SKM-1 treated with dmso at 0.1 percent for 144 hours (cell line): ENCODE measurements at regions not wholly inside any gene's neighbourhood (a gene's known extent, or its start where the extent isn't known, plus 50 kb on each side); places are given as distances from the start of the nearest gene placed in this dataset.
"Not testable (repeated sequence)": the region's sequence is repeated elsewhere in the genome, so short reads cannot be mapped to it uniquely, and the experiment has no call there.

Experiments
- DNase-seq: peaks from one replicate; lab custom pipeline; 2025; ENCODE audit not compliant: unreplicated experiment; lab: John Stamatoyannopoulos, UW

- peak; percentile 94 for DNase-seq
Measured at GRCh38 chr4:123599061-123599919, 202.7 kb downstream of the SPRY1 start.

- DNase-seq: peak; percentile 98
Measured at GRCh38 chr4:123599920-123600810, 203.6 kb downstream of the SPRY1 start.

- no peak for DNase-seq
Measured at GRCh38 chr4:123600987-123601904, 204.7 kb downstream of the SPRY1 start.

- DNase-seq: no peak
Measured at GRCh38 chr4:123602007-123602406, 205.4 kb downstream of the SPRY1 start.

- DNase-seq: no peak
Measured at GRCh38 chr4:123603165-123603564, 206.6 kb downstream of the SPRY1 start.

GRCh38 chr4:123605797-123606196 is 209.2 kb downstream of the SPRY1 start:
- not testable (repeated sequence) for DNase-seq

- DNase-seq: no peak
Measured at GRCh38 chr4:123606336-123606735, 209.7 kb downstream of the SPRY1 start.

- peak; percentile 60 for DNase-seq
Measured at GRCh38 chr4:123606946-123607542, 210.4 kb downstream of the SPRY1 start.

GRCh38 chr4:123609829-123610228 is 213.2 kb downstream of the SPRY1 start:
- DNase-seq: no peak

GRCh38 chr4:123613586-123614344 is 217.2 kb downstream of the SPRY1 start:
- DNase-seq: no peak

GRCh38 chr4:123615901-123616300 is 219.3 kb downstream of the SPRY1 start:
- no peak for DNase-seq

GRCh38 chr4:123616951-123617461 is 220.4 kb downstream of the SPRY1 start:
- DNase-seq: peak; percentile 84

- DNase-seq: no peak
Measured at GRCh38 chr4:123617791-123618190, 221.2 kb downstream of the SPRY1 start.

GRCh38 chr4:123618606-123619005 is 222.0 kb downstream of the SPRY1 start:
- no peak for DNase-seq

- no peak for DNase-seq
Measured at GRCh38 chr4:123619326-123619725, 222.7 kb downstream of the SPRY1 start.

- no peak for DNase-seq
Measured at GRCh38 chr4:123619895-123620294, 223.3 kb downstream of the SPRY1 start.

GRCh38 chr4:123621072-123621705 is 224.6 kb downstream of the SPRY1 start:
- peak; percentile 31 for DNase-seq

- no peak for DNase-seq
Measured at GRCh38 chr4:123622572-123622971, 226.0 kb downstream of the SPRY1 start.

GRCh38 chr4:123623611-123624010 is 227.0 kb downstream of the SPRY1 start:
- no peak for DNase-seq
